ENCODE measurements at regions not wholly inside any gene's neighbourhood (a gene's known extent, or its start where the extent isn't known, plus 50 kb on each side); places are given as distances from the start of the nearest gene placed in this dataset.

- TF ChIP-seq CTCF (IDR thresholded peaks at IDR 0.05) = no peak
- TF ChIP-seq POLR2AphosphoS5 (IDR thresholded peaks at IDR 0.05) = no peak
- no peak for TF ChIP-seq POLR2A (IDR thresholded peaks at IDR 0.05)
Observed at GRCh38 chr2:49857371-49858112, 703.2 kb upstream of the FSHR start.

All from transverse colon (tissue), 4 donors.